Mesendoderm (in vitro differentiated cells): ENCODE measurements at regions not wholly inside any gene's neighbourhood (a gene's known extent, or its start where the extent isn't known, plus 50 kb on each side); places are given as distances from the start of the nearest gene placed in this dataset.

Experiments used
- DNase-seq: peaks from one replicate; pipeline ENCODE4 v3.0.0; 2013
- H2AK5ac ChIP-seq: 2 replicates; pipeline ENCODE4 v1.6.1; 2013; ENCODE audit warnings: low read length, inconsistent platforms
- H2BK120ac ChIP-seq: 2 replicates; pipeline ENCODE4 v1.6.1; 2013; ENCODE audit warnings: low read depth, mild to moderate bottlenecking, low read length, moderate library complexity, mixed read lengths
- H2BK15ac ChIP-seq: replicated peaks from 2 replicates; pipeline ENCODE4 v1.6.1; 2013; ENCODE audit warnings: low read depth, mild to moderate bottlenecking, moderate library complexity
- H2BK5ac ChIP-seq: 2 replicates; pipeline ENCODE4 v1.6.1; 2013; ENCODE audit warnings: low read length, inconsistent platforms
- H3K18ac ChIP-seq: 2 replicates; pipeline ENCODE4 v1.6.1; 2013; ENCODE audit warnings: mild to moderate bottlenecking, low read length, mixed read lengths
- H3K23ac ChIP-seq: one replicate; pipeline ENCODE4 v1.6.1; 2013; ENCODE audit warnings: low read length
- H3K27ac ChIP-seq: 2 replicates; pipeline ENCODE4 v1.5.1; 2013; ENCODE audit warnings: low read depth, mild to moderate bottlenecking, inconsistent platforms, low read length, moderate library complexity
- H3K27me3 ChIP-seq: 2 replicates; pipeline ENCODE4 v1.6.1; 2013; ENCODE audit warnings: low read length, control low read depth, mild to moderate bottlenecking, inconsistent platforms; ENCODE audit not compliant: insufficient read depth, poor library complexity
- H3K36me3 ChIP-seq: 2 replicates; pipeline ENCODE4 v1.6.1; 2013; ENCODE audit warnings: low read length, inconsistent platforms; ENCODE audit not compliant: control insufficient read depth, insufficient read depth
- H3K4ac ChIP-seq: one replicate; pipeline ENCODE4 v1.6.1; 2013; ENCODE audit warnings: low read depth, mild to moderate bottlenecking, low read length, moderate library complexity
- H3K4me1 ChIP-seq: 2 replicates; pipeline ENCODE4 v1.6.1; 2013; ENCODE audit warnings: low read depth, low read length, inconsistent platforms; ENCODE audit not compliant: control insufficient read depth
- H3K4me2 ChIP-seq: 2 replicates; pipeline ENCODE4 v1.6.1; 2013; ENCODE audit warnings: low read length
- H3K4me3 ChIP-seq: 2 replicates; pipeline ENCODE4 v1.5.1; 2013; ENCODE audit warnings: mild to moderate bottlenecking, low read length
- H3K56ac ChIP-seq: one replicate; pipeline ENCODE4 v1.6.1; 2013; ENCODE audit warnings: low read length
- H3K79me1 ChIP-seq: 2 replicates; pipeline ENCODE4 v1.6.1; 2013; ENCODE audit warnings: low read length, inconsistent platforms
- H3K79me2 ChIP-seq: 2 replicates; pipeline ENCODE4 v1.6.1; 2013; ENCODE audit warnings: mild to moderate bottlenecking, low read length; ENCODE audit not compliant: control insufficient read depth, insufficient read depth
- H3K9ac ChIP-seq: 2 replicates; pipeline ENCODE4 v1.6.1; 2013; ENCODE audit warnings: low read length, inconsistent platforms
- H4K5ac ChIP-seq: one replicate; pipeline ENCODE4 v1.6.1; 2013; ENCODE audit warnings: low read length
- H4K8ac ChIP-seq: one replicate; pipeline ENCODE4 v1.6.1; 2013; ENCODE audit warnings: low read depth, mild to moderate bottlenecking, control low read depth, low read length, moderate library complexity
- WGBS: extraction: QIAGEN DNeasy Blood & Tissue Kit; methylation state at CpG from one replicate; pipeline ENCODE4 v1.1.7; 2013; ENCODE audit warnings: low lambda C conversion rate, missing lambda C conversion rate; ENCODE audit not compliant: insufficient coverage; ENCODE audit errors: extremely low coverage; 5-methylcytosine and 5-hydroxymethylcytosine counted together

DNA sequence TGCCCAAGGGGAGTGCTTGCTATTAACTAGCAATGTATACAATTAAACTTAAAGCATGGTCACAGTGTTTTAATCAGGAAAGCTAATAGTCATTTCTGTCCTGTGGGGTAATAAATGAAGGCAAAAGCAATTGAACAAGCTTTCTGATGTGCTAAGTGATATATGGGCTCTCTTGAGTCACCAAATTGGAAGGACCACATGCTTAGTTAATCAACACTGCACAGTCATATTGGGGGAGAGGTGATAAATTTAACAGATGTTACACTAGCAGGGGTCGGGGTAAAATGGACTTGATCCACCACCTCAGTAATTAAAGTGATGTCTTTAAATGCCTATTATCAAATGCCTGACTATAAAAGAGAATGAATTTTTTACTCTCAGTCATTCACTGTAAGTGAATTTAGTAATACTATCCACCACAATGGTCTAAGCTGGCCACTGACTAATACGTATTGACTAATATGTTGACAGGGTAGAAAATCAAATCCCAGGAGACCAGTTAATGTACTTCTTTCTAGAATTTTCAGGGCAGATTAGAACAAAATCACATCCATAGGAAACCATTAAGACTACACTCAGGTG lies 736.3 kb downstream of the RPS29 start:
- Histone ChIP-seq H3K9ac (no peak overlapping the region), H3K79me1 (no peaks in the 10 kb centered on the region), H3K4me3 (no peak overlapping the region), H4K8ac (no peak overlapping the region), H3K18ac (no peak overlapping the region), H3K23ac (no peak overlapping the region), H2BK15ac (no peak overlapping the region), H2AK5ac (no peak overlapping the region), H2BK5ac (no peak overlapping the region), H3K4me2 (no peak overlapping the region), H3K4me1 (no peaks in the 10 kb centered on the region), H4K5ac (no peak overlapping the region), H3K4ac (no peak overlapping the region), H3K36me3 (no peaks in the 10 kb centered on the region), H3K27me3 (no peaks in the 10 kb centered on the region), H2BK120ac (no peak overlapping the region), H3K56ac (no peak overlapping the region), H3K79me2 (no peaks in the 10 kb centered on the region), H3K27ac (no peak overlapping the region)
- no CpG with 5 or more reads among the region's 2 CpGs for WGBS
- no peak for DNase-seq

DNA sequence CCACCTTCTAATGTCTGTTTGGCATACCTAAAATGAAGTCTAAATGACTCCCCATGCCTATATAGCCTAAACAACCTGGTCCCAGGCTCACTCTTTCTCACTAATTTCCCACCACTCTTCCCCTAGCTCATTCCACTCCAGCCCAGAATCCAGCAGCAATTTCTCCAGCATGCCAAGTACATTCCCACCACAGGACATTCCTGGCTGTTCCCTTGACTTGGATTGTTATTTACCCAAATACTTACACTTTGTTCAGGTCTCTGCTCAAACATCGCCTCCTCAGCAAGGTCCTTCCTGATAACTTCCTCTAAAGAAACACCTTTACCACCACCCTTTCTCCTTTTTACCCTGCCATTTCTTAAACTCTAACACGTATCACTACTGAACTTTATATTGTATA lies 743.4 kb downstream of the RPS29 start:
- no peak overlapping the region for H4K8ac ChIP-seq
- H3K27ac ChIP-seq: no peak overlapping the region
- no peak overlapping the region for H2AK5ac ChIP-seq
- no peaks in the 10 kb centered on the region for H3K27me3 ChIP-seq
- no peak overlapping the region for H3K4me2 ChIP-seq
- H3K79me1 ChIP-seq: no peaks in the 10 kb centered on the region
- no peak overlapping the region for H3K18ac ChIP-seq
- H2BK15ac ChIP-seq: no peak overlapping the region
- no peaks in the 10 kb centered on the region for H3K79me2 ChIP-seq
- peak; percentile 8 for DNase-seq
- no peak overlapping the region for H2BK5ac ChIP-seq
- H3K4ac ChIP-seq: no peak overlapping the region
- no peak overlapping the region for H3K23ac ChIP-seq
- H3K4me1 ChIP-seq: no peaks in the 10 kb centered on the region
- no peak overlapping the region for H3K4me3 ChIP-seq
- no peak overlapping the region for H2BK120ac ChIP-seq
- no peaks in the 10 kb centered on the region for H3K36me3 ChIP-seq
- no peak overlapping the region for H3K9ac ChIP-seq
- H4K5ac ChIP-seq: no peak overlapping the region
- H3K56ac ChIP-seq: no peak overlapping the region
- WGBS: 100% methylated on average over 1 of the region's 2 CpGs

DNA sequence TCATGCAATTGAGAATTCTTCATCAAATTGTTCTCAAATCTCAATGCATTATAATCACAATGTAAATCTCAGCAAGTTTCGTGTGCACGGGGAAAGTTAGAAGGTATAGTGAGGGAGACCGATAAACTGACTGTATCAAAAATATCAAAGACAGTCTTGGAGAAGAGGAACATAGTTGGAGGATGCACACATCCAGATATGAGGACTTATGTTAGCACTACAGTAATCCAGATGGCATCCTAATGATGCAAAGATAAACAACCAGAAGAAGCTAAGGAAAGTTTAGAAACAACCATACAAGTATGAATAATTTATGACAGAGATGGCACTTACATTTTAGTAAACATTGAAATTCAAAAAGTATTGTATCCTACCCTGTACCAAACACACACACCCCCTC lies 760.1 kb downstream of the RPS29 start:
- no peak overlapping the region for H3K4me3 ChIP-seq
- no peak overlapping the region for H2BK5ac ChIP-seq

DNA sequence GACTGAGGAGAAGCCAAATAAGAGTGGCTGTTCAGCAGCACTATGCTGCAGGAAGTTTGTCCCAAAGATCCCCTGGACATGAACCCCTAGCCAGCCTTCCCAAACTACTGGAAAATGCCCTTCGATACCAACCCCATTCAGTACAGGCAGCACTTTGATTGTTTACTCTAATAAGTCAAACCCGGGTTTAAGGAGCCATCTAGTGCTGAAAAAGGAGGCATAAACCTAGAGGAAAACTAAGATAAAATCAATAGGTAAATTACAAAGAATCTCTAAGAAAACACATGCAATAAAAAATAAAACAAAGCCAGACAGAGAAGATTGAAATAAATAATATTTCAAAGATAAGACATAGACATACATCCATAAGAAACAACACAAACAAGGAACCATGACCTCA lies 771.6 kb downstream of the RPS29 start:
- no peaks in the 10 kb centered on the region for H3K27me3 ChIP-seq
- H3K9ac ChIP-seq: no peak overlapping the region
- no peak overlapping the region for H2BK5ac ChIP-seq
- no peak overlapping the region for H4K8ac ChIP-seq
- no peak overlapping the region for H4K5ac ChIP-seq
- H3K79me1 ChIP-seq: no peaks in the 10 kb centered on the region
- no peak overlapping the region for H3K23ac ChIP-seq
- no peak overlapping the region for H3K27ac ChIP-seq
- H2BK120ac ChIP-seq: no peak overlapping the region
- no peaks in the 10 kb centered on the region for H3K79me2 ChIP-seq
- no CpG with 5 or more reads among the region's 2 CpGs for WGBS
- H3K36me3 ChIP-seq: no peaks in the 10 kb centered on the region
- DNase-seq: peak; percentile 6
- H3K4me3 ChIP-seq: no peak overlapping the region
- H3K4ac ChIP-seq: no peak overlapping the region
- no peak overlapping the region for H3K4me2 ChIP-seq
- H3K4me1 ChIP-seq: no peaks in the 10 kb centered on the region
- no peak overlapping the region for H2BK15ac ChIP-seq
- no peak overlapping the region for H3K56ac ChIP-seq
- H3K18ac ChIP-seq: no peak overlapping the region
- no peak overlapping the region for H2AK5ac ChIP-seq

More for the DNA sequence above, 760.1 kb downstream of the RPS29 start:
- DNase-seq: no peak
- H3K4me1 ChIP-seq: no peaks in the 10 kb centered on the region
- no CpG with 5 or more reads among the region's 3 CpGs for WGBS
- H4K8ac ChIP-seq: no peak overlapping the region
- no peak overlapping the region for H2AK5ac ChIP-seq
- H3K27me3 ChIP-seq: no peaks in the 10 kb centered on the region
- H4K5ac ChIP-seq: no peak overlapping the region
- no peak overlapping the region for H2BK120ac ChIP-seq
- H3K18ac ChIP-seq: no peak overlapping the region
- no peak overlapping the region for H3K27ac ChIP-seq
- H3K9ac ChIP-seq: no peak overlapping the region
- no peaks in the 10 kb centered on the region for H3K79me1 ChIP-seq
- H3K4me2 ChIP-seq: no peak overlapping the region
- H3K79me2 ChIP-seq: no peaks in the 10 kb centered on the region
- no peak overlapping the region for H3K56ac ChIP-seq
- no peak overlapping the region for H3K4ac ChIP-seq
- H3K36me3 ChIP-seq: no peaks in the 10 kb centered on the region
- H3K23ac ChIP-seq: no peak overlapping the region
- no peak overlapping the region for H2BK15ac ChIP-seq

GRCh38 chr14:48805315-48805714 lies 780.9 kb downstream of the RPS29 start:
- no peak overlapping the region for H2BK5ac ChIP-seq
- H3K9ac ChIP-seq: no peak overlapping the region
- no peaks in the 10 kb centered on the region for H3K79me1 ChIP-seq
- no peak overlapping the region for H3K27ac ChIP-seq
- no peak overlapping the region for H3K4me3 ChIP-seq
- H3K4me2 ChIP-seq: no peak overlapping the region
- H3K23ac ChIP-seq: no peak overlapping the region
- no peak overlapping the region for H2BK15ac ChIP-seq
- H4K5ac ChIP-seq: no peak overlapping the region
- H3K4me1 ChIP-seq: no peaks in the 10 kb centered on the region
- H2BK120ac ChIP-seq: no peak overlapping the region
- H3K27me3 ChIP-seq: no peaks in the 10 kb centered on the region
- H4K8ac ChIP-seq: no peak overlapping the region
- no peak overlapping the region for H3K18ac ChIP-seq
- H3K56ac ChIP-seq: no peak overlapping the region
- DNase-seq: peak; percentile 23
- no peak overlapping the region for H3K4ac ChIP-seq
- no peaks in the 10 kb centered on the region for H3K79me2 ChIP-seq
- H3K36me3 ChIP-seq: no peaks in the 10 kb centered on the region
- H2AK5ac ChIP-seq: no peak overlapping the region
- no CpG with 5 or more reads among the region's 14 CpGs for WGBS

- Histone ChIP-seq H3K36me3 (no peaks in the 10 kb centered on the region), H3K27ac (peak overlapping the region; percentile 45), H3K4ac (no peak overlapping the region), H3K4me1 (no peaks in the 10 kb centered on the region), H3K79me2 (no peaks in the 10 kb centered on the region), H3K4me3 (no peak overlapping the region), H2BK120ac (no peak overlapping the region), H4K5ac (no peak overlapping the region), H3K4me2 (no peak overlapping the region), H3K23ac (no peak overlapping the region), H2BK5ac (no peak overlapping the region), H3K9ac (no peak overlapping the region), H3K27me3 (no peaks in the 10 kb centered on the region), H3K18ac (no peak overlapping the region), H3K56ac (no peak overlapping the region), H2BK15ac (no peak overlapping the region), H3K79me1 (no peaks in the 10 kb centered on the region), H4K8ac (no peak overlapping the region), H2AK5ac (no peak overlapping the region)
- DNase-seq: peak; percentile 66
- no CpG with 5 or more reads among the region's 5 CpGs for WGBS
These were observed 793.7 kb downstream of the RPS29 start for GRCh38 chr14:48792376-48793024.
